ENCODE measurements at regions not wholly inside any gene's neighbourhood (a gene's known extent, or its start where the extent isn't known, plus 50 kb on each side); places are given as distances from the start of the nearest gene placed in this dataset.

DNA sequence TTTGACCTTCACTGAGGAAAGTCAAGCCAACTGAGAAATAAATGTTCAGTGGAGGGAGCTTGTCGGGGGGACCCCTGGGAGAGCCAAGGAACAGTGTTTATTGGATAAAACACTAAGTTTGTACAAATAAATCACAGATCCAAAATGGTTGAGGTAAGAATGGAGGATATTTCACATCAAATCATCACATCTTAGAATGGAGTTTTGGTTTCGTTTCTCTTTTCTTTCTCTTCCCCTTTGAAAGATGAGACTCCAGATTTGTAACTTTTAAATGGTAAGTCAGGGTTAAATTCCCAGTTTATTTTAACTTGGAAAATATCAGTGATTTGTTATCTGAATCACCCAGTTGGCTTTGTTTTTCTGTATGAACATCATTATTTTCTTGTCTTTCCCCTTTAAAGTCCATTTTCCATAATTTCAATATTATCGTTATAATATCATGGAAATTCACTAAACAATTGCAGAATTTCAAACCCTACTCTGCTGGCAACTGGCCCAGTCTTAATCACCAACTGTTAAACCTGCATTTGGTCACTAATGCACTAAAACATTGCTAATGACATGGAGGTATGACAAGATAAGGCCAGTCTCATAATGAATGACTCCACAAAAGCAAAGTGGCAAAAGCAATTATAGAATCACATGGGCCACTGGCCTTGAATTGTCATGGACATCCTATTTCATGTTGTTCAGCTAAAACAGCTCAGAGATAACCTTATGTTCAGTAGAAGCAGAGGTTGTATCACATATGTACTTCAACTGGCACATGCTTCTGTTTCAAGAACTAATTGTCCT lies 295.1 kb downstream of the SHOX2 start:
- Histone ChIP-seq H3K36me3 (no peaks in the 10 kb centered on the region), H3K4me1 (peaks cover 18% of the 10 kb centered on the region), H3K4me3 (ENCODE audit: low read depth, low read length) (peak overlapping the region; percentile 40), H3K27me3 (no peaks in the 10 kb centered on the region), H3K9me3 (no peaks in the 10 kb centered on the region)
- DNase-seq: peak; percentile 87
- TF ChIP-seq, protein P1, sequence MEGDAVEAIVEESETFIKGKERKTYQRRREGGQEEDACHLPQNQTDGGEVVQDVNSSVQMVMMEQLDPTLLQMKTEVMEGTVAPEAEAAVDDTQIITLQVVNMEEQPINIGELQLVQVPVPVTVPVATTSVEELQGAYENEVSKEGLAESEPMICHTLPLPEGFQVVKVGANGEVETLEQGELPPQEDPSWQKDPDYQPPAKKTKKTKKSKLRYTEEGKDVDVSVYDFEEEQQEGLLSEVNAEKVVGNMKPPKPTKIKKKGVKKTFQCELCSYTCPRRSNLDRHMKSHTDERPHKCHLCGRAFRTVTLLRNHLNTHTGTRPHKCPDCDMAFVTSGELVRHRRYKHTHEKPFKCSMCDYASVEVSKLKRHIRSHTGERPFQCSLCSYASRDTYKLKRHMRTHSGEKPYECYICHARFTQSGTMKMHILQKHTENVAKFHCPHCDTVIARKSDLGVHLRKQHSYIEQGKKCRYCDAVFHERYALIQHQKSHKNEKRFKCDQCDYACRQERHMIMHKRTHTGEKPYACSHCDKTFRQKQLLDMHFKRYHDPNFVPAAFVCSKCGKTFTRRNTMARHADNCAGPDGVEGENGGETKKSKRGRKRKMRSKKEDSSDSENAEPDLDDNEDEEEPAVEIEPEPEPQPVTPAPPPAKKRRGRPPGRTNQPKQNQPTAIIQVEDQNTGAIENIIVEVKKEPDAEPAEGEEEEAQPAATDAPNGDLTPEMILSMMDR (IDR thresholded peaks at IDR 0.05; ENCODE audit: low read depth, low read length): no peak

DNA sequence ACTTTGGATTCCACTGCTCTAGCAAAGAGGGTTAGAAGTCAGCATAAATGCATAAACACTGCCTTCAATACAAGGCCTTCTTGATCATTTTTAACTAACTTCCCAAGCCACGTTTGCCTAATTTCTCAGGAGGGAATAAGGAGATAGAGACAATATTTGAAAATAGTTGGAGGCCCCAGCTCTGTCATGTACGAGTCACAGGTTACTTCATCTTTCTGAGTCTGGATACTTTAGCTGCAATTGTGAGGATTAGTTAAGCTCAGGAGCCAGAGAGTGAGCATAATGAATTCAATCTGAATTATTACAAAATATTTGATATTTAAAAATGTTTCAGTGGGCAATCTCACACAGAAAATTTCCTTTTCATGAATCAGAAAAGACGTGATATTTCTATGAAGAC lies 298.9 kb downstream of the SHOX2 start:
- Histone ChIP-seq H3K27me3 (no peaks in the 10 kb centered on the region), H3K9me3 (no peaks in the 10 kb centered on the region), H3K4me3 (ENCODE audit: low read depth, low read length) (no peak overlapping the region), H3K4me1 (peaks cover 9% of the 10 kb centered on the region), H3K36me3 (no peaks in the 10 kb centered on the region)
- no peak for DNase-seq
- TF ChIP-seq, protein P1 (IDR thresholded peaks at IDR 0.05; ENCODE audit: low read depth, low read length): no peak

DNA sequence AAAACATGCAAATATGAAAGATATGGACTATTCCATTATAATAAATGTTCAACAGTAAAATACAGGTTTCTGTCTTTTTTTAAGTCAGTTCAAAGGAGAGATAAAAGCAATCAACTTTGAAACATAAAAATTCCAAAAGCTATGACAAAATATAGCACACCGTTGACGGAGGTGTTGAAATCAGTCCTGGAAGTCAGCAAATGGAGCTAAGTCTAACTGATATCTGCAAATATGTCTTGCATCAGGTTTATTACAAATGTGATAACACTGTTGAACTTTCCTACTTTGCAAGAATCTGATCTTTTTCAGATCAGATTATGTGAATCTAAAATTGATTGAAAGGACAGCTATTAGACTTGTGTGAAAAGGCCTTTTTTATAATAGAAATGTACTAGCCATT lies 300.7 kb downstream of the SHOX2 start:
- TF ChIP-seq, protein P1 (IDR thresholded peaks at IDR 0.05; ENCODE audit: low read depth, low read length): no peak
- no peak for DNase-seq
- Histone ChIP-seq H3K4me3 (ENCODE audit: low read depth, low read length) (no peak overlapping the region), H3K9me3 (no peaks in the 10 kb centered on the region), H3K27me3 (no peaks in the 10 kb centered on the region), H3K36me3 (no peaks in the 10 kb centered on the region), H3K4me1 (peaks cover 9% of the 10 kb centered on the region)

DNA sequence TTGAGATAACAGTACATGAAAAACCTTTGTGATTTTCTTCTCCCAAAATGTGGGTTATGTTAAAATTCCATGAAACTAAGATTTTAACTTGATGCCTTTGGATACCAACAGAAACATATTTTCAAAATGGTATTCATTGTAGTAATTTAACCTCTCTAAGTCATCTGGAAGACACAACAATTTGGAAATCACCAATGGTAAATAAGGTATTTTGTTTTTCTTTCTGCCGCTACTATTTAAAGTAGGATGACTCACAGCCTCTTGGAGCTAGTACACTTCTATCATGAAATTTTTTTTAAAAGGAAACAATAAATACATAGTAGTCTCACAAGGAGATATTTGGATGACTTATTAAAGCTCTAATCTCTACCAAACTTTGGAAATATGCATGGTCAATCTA lies 291.6 kb upstream of the VEPH1 start:
- H3K4me3 ChIP-seq (ENCODE audit: low read depth, low read length): no peak overlapping the region
- no peaks in the 10 kb centered on the region for H3K27me3 ChIP-seq
- TF ChIP-seq, protein P1 (IDR thresholded peaks at IDR 0.05; ENCODE audit: low read depth, low read length): no peak
- H3K4me1 ChIP-seq: no peaks in the 10 kb centered on the region
- no peaks in the 10 kb centered on the region; the same call in 1 of the 2 replicates for H3K9me3 ChIP-seq
- H3K36me3 ChIP-seq: no peaks in the 10 kb centered on the region
- DNase-seq: no peak

DNA sequence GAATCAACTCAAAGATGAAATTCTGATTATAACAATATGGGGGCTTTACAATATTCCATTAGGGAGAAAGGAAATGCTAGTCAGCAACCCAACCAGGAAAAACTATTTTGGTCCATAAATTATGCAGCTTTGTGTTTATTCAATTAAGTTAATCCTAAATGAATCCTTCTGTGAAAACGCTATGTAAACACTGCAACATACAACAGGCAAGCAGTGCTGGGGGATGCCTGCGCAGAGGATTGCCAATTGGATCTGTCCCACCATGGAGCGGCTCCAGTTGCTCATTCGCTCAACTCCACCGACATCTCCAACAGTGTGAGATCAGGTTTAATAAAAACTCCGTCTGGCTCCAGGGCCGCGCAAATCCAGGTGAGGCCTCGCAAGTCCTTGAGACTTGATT lies 290.5 kb upstream of the VEPH1 start:
- Histone ChIP-seq H3K4me3 (ENCODE audit: low read depth, low read length) (no peak overlapping the region), H3K9me3 (no peaks in the 10 kb centered on the region; the same call in 1 of the 2 replicates), H3K4me1 (no peaks in the 10 kb centered on the region), H3K36me3 (no peaks in the 10 kb centered on the region), H3K27me3 (no peaks in the 10 kb centered on the region)
- TF ChIP-seq, protein P1 (IDR thresholded peaks at IDR 0.05; ENCODE audit: low read depth, low read length): no peak
- DNase-seq: no peak

DNA sequence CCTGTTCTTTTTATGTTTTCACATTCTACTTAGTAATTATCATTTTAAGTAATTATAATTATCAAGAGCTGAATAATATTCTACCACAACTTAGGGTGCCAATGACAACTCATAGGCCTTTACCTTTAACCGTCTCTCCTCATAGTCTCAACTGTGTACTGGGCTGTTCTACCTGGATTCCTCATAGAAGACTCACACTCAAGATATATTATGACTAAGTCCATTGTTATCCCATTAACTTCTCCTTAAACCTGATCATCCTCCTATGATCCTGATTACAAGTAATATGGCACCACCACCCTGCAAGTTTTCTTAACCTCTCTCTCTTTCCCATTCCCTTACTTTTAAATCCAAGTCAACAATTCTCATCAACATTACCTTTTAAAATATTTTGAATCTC lies 285.9 kb upstream of the VEPH1 start:
- Histone ChIP-seq H3K36me3 (no peaks in the 10 kb centered on the region), H3K9me3 (no peaks in the 10 kb centered on the region; the same call in 1 of the 2 replicates), H3K4me3 (ENCODE audit: low read depth, low read length) (no peak overlapping the region), H3K27me3 (no peaks in the 10 kb centered on the region), H3K4me1 (peaks cover 8% of the 10 kb centered on the region)
- no peak for DNase-seq
- TF ChIP-seq, protein P1 (IDR thresholded peaks at IDR 0.05; ENCODE audit: low read depth, low read length): no peak
